Omental fat pad (tissue), 3 donors: ENCODE measurements at regions not wholly inside any gene's neighbourhood (a gene's known extent, or its start where the extent isn't known, plus 50 kb on each side); places are given as distances from the start of the nearest gene placed in this dataset.

Experiments
- ATAC-seq: fragments of 150-250 bp; one replicate; pipeline ENCODE4 v1.9.1; 2016; ENCODE audit warnings: mild to moderate bottlenecking, moderate library complexity; ENCODE audit not compliant: low FRiP score
- DNase-seq: peaks from one replicate; pipeline ENCODE4 v3.0.0-alpha.2; 2019; ENCODE audit warnings: low spot score
- TF ChIP-seq, protein P1 (sequence below), 3 donors: fragments of 450-650 bp; IDR thresholded peaks; one replicate each; pipeline ENCODE4 v1.5.1; 2016 to 2017; ENCODE audit warnings: antibody characterized with exemption in 3 of 3, mild to moderate bottlenecking in 3 of 3, moderate library complexity in 2 of 3

GRCh38 chr10:131548176-131548575 lies 236.7 kb upstream of the TCERG1L start:
- DNase-seq (no peak), ATAC-seq (no peak)
- TF ChIP-seq, protein P1, sequence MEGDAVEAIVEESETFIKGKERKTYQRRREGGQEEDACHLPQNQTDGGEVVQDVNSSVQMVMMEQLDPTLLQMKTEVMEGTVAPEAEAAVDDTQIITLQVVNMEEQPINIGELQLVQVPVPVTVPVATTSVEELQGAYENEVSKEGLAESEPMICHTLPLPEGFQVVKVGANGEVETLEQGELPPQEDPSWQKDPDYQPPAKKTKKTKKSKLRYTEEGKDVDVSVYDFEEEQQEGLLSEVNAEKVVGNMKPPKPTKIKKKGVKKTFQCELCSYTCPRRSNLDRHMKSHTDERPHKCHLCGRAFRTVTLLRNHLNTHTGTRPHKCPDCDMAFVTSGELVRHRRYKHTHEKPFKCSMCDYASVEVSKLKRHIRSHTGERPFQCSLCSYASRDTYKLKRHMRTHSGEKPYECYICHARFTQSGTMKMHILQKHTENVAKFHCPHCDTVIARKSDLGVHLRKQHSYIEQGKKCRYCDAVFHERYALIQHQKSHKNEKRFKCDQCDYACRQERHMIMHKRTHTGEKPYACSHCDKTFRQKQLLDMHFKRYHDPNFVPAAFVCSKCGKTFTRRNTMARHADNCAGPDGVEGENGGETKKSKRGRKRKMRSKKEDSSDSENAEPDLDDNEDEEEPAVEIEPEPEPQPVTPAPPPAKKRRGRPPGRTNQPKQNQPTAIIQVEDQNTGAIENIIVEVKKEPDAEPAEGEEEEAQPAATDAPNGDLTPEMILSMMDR (IDR thresholded peaks at IDR 0.05), result no peak

GRCh38 chr10:131549116-131549515 lies 237.6 kb upstream of the TCERG1L start:
- TF ChIP-seq, protein P1 (IDR thresholded peaks at IDR 0.05), result no peak

GRCh38 chr10:131553121-131553520 lies 241.6 kb upstream of the TCERG1L start:
- no peak for ATAC-seq

More at GRCh38 chr10:131549116-131549515, 237.6 kb upstream of the TCERG1L start:
- ATAC-seq, result no peak
- DNase-seq, result no peak

GRCh38 chr10:131553581-131553980 lies 242.1 kb upstream of the TCERG1L start:
- TF ChIP-seq, protein P1 (IDR thresholded peaks at IDR 0.05), result no peak
- ATAC-seq, result no peak
- DNase-seq, result no peak

More at GRCh38 chr10:131553121-131553520, 241.6 kb upstream of the TCERG1L start:
- TF ChIP-seq, protein P1 (IDR thresholded peaks at IDR 0.05), result no peak
- no peak for DNase-seq

- TF ChIP-seq, protein P1 (IDR thresholded peaks at IDR 0.05), result no peak
- DNase-seq, result no peak
- no peak for ATAC-seq
Measured at GRCh38 chr10:131554821-131555220, 243.3 kb upstream of the TCERG1L start.

DNA sequence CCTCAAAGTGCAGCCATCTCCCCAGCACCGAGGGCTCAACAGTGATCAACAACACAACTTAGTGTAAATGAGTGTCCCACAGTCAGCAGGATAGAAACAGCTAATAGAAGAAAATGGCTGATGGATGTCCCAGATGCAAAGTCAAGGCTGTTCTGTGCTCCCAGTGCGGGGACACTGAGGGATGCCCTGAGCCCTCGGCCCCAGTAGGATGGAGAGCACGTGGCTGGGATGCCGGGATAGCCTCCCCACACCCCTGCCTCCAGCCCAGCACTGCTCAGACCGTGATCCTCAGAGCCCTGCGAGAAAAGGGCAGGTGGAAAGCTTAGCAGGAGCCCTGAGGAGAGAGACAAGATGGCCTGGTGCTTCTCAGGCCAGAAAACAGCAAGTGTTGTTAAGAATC lies 243.9 kb upstream of the TCERG1L start:
- TF ChIP-seq, protein P1 (IDR thresholded peaks at IDR 0.05), result no peak
- no peak for ATAC-seq
- DNase-seq, result no peak

DNA sequence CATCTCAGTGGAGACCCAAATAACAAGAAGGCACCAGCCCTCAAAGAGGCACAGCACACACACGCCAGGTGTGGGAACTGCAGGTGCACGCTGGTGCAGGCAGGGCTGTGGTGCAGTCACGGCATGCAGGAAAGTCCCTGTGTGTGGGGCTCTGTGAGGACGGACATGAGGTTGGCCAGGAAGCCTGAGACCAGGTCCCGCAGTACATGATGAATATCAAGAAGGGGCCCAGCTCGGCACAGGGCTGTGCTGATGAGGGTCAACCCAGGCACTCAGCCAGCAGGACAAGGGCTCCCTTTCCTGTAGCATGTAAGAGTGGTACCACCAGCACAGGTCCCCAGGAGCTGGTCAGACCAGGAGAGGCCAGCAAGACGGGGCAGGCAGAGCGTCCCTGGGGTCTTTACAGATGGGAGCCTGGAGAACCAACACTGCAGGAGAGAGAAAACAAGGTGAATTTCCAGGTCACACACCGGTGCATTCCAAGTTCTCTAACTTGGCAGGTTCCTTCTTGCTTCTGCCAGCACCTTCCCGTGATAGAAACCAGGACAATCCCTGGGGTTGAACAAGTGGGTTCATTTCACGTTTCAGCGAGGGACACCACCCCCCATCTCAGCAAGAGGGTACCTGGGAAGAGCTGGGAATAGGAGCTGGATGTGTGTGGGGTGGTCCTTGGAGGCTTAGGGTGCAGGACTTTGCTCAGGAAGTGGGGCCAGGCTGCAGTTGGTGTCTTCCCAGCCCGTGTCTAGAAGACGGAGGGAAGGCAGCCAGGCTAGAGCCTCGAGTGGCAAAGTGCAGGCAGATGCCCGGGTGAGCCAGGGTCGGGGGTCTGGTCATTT lies 244.8 kb upstream of the TCERG1L start:
- TF ChIP-seq, protein P1 (IDR thresholded peaks at IDR 0.05), result no peak
- ATAC-seq (no peak), DNase-seq (no peak)
